Mesenteric fat pad (tissue), 1 donor: ENCODE measurements at regions not wholly inside any gene's neighbourhood (a gene's known extent, or its start where the extent isn't known, plus 50 kb on each side); places are given as distances from the start of the nearest gene placed in this dataset.
"Not testable (repeated sequence)": the region's sequence is repeated elsewhere in the genome, so short reads cannot be mapped to it uniquely, and the experiment has no call there.

Source experiments
- DNase-seq: peaks from one replicate; pipeline ENCODE4 v3.0.0-alpha.2; 2020; ENCODE audit warnings: low spot score
- donor health status: DM: yes; HTN: yes; CAD: no.

GRCh38 chr1:223019256-223019655 lies 123.8 kb downstream of the TLR5 start:
- no peak for DNase-seq

DNA sequence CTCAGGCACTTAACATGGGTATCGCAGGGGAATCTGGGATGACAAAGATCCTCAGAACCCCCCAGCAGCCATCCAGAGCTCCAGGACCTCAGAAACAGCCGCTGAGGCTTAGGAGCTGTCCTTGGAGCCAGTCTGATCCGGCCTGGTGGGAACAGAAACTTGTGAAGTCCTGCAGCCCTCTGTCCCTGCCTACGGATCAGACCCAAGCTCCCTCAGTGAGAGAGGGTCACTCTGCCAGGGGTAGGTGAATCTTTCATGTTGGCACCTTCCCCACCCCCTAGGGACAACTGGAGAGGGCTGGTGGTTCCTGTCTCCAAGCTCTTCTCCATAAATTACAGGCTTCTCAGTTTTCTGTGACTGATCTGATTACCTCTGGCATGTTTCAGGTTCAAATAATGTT lies 122.3 kb downstream of the TLR5 start:
- no peak for DNase-seq

DNA sequence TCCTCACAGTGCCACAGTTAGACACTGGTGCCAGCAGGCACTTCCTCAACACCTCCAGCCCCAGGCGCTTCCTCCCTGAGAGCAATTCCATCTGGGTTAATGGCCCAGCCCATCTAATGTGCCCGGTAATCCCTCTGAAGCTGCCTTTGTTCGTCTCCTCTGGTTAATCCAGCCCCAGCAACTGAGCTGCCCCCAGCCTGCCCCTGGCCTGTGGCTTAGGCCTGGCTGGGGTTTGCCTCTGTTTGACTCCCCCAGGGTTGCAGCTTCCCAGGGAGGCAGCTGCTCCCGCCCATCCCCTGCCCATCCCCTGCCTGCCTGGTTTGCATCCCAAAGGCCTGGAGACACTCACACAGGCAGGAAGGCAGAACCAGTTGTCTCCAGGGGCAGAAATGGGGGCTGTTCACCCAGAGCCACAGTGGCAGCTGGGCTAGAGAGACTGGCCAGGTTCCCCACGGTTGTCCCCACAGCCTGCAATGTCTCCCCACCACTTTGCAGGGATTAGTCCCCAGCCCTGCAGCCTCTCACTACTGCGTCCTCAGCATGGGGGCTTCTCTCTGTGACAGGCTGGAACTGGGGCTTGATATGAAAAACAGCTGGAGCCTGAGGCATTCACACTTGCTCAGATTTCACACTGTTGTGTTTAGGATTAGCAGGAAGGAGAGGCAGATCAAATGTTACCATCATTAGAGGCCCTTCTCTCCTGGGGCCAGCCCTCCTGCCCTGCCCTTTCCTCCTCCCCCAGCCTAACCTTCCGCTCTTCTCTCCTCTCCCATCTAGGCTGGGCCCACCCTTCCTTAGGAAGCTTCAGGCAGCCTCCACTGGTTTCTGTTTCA lies 120.2 kb downstream of the TLR5 start:
- no peak for DNase-seq

DNA sequence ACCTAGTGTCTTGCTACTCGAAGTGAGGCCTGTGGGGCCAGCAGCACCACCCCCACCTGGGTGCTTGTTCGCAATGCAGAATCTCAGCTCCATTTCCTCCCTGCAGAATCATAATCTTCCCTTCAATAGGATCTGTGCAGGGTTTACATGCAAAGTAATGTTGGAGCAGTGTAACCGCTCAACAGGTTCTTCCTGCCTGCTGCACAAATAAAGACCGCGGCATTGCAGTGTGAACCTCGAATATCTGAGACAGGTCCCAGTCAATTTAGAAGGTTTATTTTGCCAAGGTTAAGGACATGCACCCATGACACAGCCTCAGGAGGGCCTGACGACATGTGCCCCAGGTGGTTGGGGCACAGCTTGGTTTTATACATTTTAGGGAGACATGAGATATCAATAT lies 119.2 kb downstream of the TLR5 start:
- DNase-seq: no peak

DNA sequence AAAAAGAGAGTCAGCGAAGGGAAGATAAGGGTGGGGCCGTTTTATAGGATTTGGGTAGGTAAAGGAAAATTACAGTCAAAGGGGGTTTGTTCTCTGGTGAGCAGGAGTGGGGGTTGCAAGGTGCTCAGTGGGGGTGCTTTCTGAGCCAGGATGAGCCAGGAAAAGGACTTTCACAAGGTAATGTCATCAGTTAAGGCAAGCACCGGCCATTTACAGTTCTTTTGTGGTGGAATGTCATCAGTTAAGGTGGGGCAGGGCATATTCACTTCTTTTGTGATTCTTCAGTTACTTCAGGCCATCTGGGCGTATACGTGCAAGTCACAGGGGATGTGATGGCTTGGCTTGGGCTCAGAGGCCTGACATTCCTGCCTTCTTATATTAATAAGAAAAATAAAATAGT lies 118.6 kb downstream of the TLR5 start:
- DNase-seq: not testable (repeated sequence)

DNA sequence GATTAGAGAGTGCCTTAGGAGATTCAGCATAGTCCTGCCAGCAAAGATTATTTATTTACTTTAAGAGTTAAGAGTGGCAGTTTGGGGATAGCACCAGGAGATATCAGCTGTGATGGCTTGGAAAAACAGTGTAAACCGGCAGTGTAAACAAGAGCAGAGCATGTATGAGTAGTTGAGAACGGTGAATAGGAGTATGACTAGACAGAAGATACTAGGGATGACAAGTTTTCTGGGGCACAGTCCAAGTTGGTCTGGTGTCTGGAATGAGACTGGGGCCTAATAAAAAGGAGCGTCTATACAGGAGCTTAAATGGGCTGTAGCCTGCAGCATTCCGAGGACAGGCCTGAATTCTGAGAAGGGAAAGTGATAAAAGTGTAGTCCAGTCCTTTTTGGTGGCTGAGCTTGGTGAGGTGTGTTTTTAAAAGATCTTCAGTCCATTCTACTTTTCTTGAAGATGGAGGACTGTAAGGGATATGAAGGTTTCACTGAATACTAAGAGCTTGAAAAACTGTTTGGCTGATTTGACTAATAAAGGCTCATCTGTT lies 117.8 kb downstream of the TLR5 start:
- not testable (repeated sequence) for DNase-seq

- DNase-seq: not testable (repeated sequence)
These were observed 116.4 kb downstream of the TLR5 start for GRCh38 chr1:223026639-223027038.

- DNase-seq: no peak
These were observed 112.9 kb downstream of the TLR5 start for GRCh38 chr1:223029985-223030769.

- DNase-seq: no peak
These were observed 112.1 kb downstream of the TLR5 start for GRCh38 chr1:223030871-223031400.

DNA sequence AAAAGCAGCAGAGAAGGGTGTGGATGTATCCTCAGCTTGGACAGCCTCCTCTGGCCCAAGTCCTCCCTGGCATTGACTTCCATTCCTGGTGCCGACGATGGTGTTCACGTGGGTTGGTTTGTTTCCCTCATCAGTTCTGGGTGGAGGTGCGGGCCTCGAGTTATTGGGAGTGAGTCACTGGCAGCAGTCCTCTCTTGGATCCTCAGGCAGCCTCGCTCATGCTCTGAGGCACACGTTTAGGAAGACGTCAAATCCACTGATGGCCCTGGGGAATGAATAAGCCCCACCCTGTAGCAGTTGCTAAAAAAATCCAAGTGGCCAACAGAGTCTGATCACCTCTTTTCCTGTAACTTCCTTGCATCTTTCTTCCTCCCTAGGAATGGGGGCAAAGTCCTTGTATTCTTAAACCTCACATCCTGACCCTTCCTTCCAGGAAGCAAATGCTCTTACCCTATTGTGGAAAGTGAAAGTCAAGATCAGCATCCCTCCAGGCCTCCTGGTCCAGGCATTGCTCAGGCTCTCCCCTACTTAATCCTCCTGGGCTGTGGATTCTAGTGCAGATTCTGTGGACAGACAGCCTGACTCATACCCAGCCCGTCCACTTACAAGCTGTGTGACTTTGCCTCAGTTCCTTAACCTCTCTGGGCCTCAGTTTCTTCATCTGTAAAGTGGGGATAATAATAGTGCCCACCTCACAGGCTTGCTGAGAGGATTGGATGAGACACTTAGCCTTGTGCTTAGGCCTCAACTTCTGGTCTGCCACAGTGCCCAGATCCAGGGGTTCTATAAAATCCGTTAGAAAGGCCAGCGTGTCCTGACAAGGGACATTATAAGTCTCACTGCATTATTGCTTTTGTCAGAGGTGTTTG lies 111.1 kb downstream of the TLR5 start:
- DNase-seq: peak; percentile 22

- DNase-seq: no peak
These were observed 109.4 kb downstream of the TLR5 start for GRCh38 chr1:223033658-223034057.

GRCh38 chr1:223034270-223034798 lies 108.7 kb downstream of the TLR5 start:
- no peak for DNase-seq

- no peak for DNase-seq
These were observed 107.1 kb downstream of the TLR5 start for GRCh38 chr1:223035724-223036478.

DNA sequence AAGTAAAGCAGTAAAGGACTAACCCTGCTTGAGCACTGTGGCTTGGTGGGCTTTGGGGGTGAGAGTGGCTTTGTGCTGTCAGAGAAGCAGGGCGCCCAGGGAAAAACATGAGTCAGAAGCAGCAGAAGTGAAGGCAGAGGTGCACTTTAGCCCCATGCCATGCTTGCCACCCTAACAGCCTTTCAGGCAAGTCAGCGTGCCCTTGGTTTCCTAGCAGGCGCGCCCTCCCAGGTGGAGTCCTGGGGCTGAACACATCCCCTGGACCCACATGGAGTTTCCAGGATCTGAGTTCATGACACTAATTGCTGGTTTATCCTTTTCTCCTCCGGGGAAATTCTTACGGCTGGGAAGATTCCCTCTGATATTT lies 106.6 kb downstream of the TLR5 start:
- DNase-seq: no peak

DNA sequence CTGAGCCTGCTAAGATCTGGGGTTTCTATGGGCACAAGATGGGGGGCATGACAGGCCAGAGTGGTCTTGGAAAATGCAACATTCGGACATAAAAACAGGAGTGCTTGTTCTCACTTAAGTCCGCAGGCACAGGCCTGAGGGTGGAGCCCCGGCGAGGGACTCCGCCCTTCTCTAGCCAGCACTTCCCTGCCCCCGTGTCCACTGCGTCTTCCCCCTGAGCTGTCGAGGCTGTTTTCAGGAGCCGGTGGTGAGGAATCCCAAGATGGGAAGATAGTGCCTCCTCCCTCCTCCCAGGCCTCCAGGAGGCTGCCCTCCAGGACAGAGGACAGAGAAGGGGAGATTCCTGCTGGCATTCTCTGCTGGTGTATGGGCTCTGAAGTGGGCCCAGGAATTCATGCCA lies 105.2 kb downstream of the TLR5 start:
- no peak for DNase-seq

DNA sequence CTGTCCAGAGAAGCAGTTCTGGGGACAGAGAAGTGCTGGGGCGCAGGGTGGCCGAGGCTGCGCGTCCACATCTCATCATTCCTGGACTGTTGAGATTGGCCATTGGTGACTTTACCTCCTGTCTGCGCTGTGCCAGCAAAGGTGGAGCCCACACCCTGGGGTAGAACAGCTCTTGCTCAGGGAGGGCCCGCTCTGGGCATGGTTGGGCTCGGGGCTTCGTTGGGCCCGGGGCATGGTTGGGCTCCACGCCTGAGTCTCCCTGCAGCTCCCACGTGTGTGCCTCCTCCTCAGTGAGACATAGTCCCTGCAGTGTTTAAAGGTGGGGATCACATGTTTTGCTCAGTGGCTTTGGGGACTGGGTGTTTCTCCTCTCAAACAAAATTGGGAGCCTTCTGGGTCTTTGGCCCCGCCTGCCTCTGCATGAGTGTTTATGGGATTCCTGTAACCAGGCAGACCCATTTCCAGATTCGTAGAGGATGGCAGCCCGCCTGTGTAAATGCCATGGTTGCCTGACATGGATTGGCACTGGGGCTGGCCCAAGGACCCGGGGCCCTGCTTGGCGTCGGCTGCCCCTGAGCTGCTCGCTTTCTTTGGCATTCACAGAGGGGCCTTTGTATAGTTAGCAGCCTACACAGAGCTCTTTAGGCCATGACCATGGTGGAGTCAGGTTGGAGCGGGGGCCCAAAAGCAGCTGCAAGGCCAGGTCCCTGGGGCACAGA lies 104.6 kb downstream of the TLR5 start:
- DNase-seq: no peak

DNA sequence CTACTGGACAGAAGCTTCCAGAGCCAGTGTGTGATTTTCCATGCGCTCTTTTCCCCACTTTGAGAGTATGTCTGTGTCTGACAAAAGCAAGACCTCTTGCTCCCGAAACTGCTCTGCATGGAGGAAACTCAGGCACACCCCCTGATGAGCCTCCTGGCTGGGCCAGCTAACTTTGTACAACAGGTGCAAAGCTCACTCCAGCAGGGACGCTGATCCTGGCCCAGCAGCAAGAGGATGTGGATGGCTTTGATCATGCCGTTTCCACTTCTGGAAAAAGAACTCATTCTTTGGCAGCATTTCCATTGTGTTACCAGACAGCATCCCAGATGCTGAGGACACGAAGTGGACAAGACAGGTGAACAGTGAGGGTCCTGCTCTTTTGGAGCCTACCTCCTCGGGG lies 103.1 kb downstream of the TLR5 start:
- DNase-seq: no peak

DNA sequence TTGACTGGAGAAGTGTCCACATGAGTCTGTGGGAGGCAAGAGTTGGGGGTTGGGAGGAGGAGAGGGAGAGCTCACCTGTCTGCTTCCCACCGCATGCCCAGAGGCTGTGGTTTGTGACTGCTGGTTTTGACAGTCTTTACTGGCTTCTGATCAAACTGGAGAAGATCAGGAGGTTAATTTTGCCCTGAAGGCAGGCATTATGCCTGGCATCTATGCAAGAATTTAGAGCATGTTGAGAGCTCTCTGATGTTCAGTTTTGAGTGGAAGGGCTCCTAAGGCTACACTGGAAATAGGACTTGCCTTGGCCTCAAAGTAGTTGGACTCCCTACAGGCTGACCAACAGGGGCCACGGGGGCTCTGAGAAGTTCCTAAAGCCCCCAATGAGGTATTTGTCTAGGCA lies 101.6 kb downstream of the TLR5 start:
- no peak for DNase-seq

GRCh38 chr1:223045164-223045957 lies 97.7 kb downstream of the TLR5 start:
- DNase-seq: no peak
